Smooth muscle cell (in vitro differentiated cells): ENCODE measurements at regions not wholly inside any gene's neighbourhood (a gene's known extent, or its start where the extent isn't known, plus 50 kb on each side); places are given as distances from the start of the nearest gene placed in this dataset.

Experiments used
- DNase-seq: peaks from one replicate; lab custom pipeline; 2025; ENCODE audit not compliant: unreplicated experiment; lab: John Stamatoyannopoulos, UW
- H2AFZ ChIP-seq: fragments of 200-600 bp; sonication (generic); 2 replicates; pipeline ENCODE4 v1.6.0; 2016; ENCODE audit warnings: antibody characterized with exemption, low read depth, mild to moderate bottlenecking
- H3F3A ChIP-seq: fragments of 200-600 bp; sonication (generic); 2 replicates; pipeline ENCODE4 v1.6.0; 2017; ENCODE audit warnings: antibody characterized with exemption, low read depth
- H3K27ac ChIP-seq: fragments of 200-600 bp; sonication (generic); 2 replicates; pipeline ENCODE4 v1.5.1; 2016; ENCODE audit warnings: low read depth, mild to moderate bottlenecking
- H3K27me3 ChIP-seq: fragments of 200-600 bp; sonication (generic); 2 replicates; pipeline ENCODE4 v1.6.1; 2016; ENCODE audit warnings: low read depth, mild to moderate bottlenecking
- H3K36me3 ChIP-seq: fragments of 200-600 bp; sonication (generic); 2 replicates; pipeline ENCODE4 v1.5.1; 2016; ENCODE audit warnings: low read depth
- H3K4me1 ChIP-seq: fragments of 200-600 bp; sonication (generic); 2 replicates; pipeline ENCODE4 v1.5.1; 2016; ENCODE audit warnings: low read depth
- H3K4me2 ChIP-seq: fragments of 200-600 bp; sonication (generic); 2 replicates; pipeline ENCODE4 v1.6.0; 2016; ENCODE audit warnings: mild to moderate bottlenecking
- H3K4me3 ChIP-seq: fragments of 200-600 bp; sonication (generic); 2 replicates; pipeline ENCODE4 v1.5.1; 2016; ENCODE audit warnings: mild to moderate bottlenecking
- H3K79me2 ChIP-seq: fragments of 200-600 bp; sonication (generic); 2 replicates; pipeline ENCODE4 v1.6.0; 2016; ENCODE audit warnings: low read depth, mild to moderate bottlenecking
- H3K9ac ChIP-seq: fragments of 200-600 bp; sonication (generic); 2 replicates; pipeline ENCODE4 v1.6.0; 2016; ENCODE audit warnings: low read depth
- H3K9me3 ChIP-seq: fragments of 200-600 bp; sonication (generic); replicated peaks from 2 replicates; pipeline ENCODE4 v1.5.1; 2016; ENCODE audit warnings: low read depth
- H4K20me1 ChIP-seq: fragments of 200-600 bp; sonication (generic); 2 replicates; pipeline ENCODE4 v1.6.0; 2016; ENCODE audit warnings: low read depth
- CTCF ChIP-seq: fragments of 200-600 bp; sonication (generic); IDR thresholded peaks from 2 replicates; pipeline ENCODE4 v1.5.1; 2017; ENCODE audit warnings: borderline replicate concordance, mild to moderate bottlenecking, antibody characterized with exemption; ENCODE audit not compliant: insufficient read depth, poor library complexity, severe bottlenecking
- WGBS: methylation state at CpG from one replicate; pipeline ENCODE4 v1.1.7; 2016; ENCODE audit warnings: low lambda C conversion rate; 5-methylcytosine and 5-hydroxymethylcytosine counted together

- Histone ChIP-seq H3K36me3 (no peaks in the 10 kb centered on the region), H3K4me3 (no peak overlapping the region)
- TF ChIP-seq CTCF = no peak
These were observed 235.6 kb downstream of the DACT1 start for GRCh38 chr14:58873228-58873953.

GRCh38 chr14:58875613-58876012 lies 237.9 kb downstream of the DACT1 start:
- H2AFZ ChIP-seq = no peak overlapping the region
- no peak overlapping the region for H3K9ac ChIP-seq
- H3K4me1 ChIP-seq = no peaks in the 10 kb centered on the region
- no peaks in the 10 kb centered on the region for H3K36me3 ChIP-seq
- no peak overlapping the region for H3K27ac ChIP-seq
- H3K4me3 ChIP-seq = no peak overlapping the region
- H3F3A ChIP-seq = no peaks in the 10 kb centered on the region
- H4K20me1 ChIP-seq = no peaks in the 10 kb centered on the region
- DNase-seq = no peak
- H3K79me2 ChIP-seq = no peaks in the 10 kb centered on the region
- H3K9me3 ChIP-seq = no peaks in the 10 kb centered on the region
- TF ChIP-seq CTCF = no peak
- whole genome bisulfite sequencing = 26% methylated on average over 1 of the region's 1 CpG
- H3K27me3 ChIP-seq = no peaks in the 10 kb centered on the region
- H3K4me2 ChIP-seq = no peak overlapping the region

More at GRCh38 chr14:58873228-58873953, 235.6 kb downstream of the DACT1 start:
- Histone ChIP-seq H3K4me2 (no peak overlapping the region), H3K4me1 (no peaks in the 10 kb centered on the region), H3K9ac (no peak overlapping the region), H3F3A (no peaks in the 10 kb centered on the region), H3K27ac (no peak overlapping the region), H3K9me3 (no peaks in the 10 kb centered on the region), H3K79me2 (no peaks in the 10 kb centered on the region), H3K27me3 (no peaks in the 10 kb centered on the region), H2AFZ (no peak overlapping the region), H4K20me1 (no peaks in the 10 kb centered on the region)
- DNase-seq = no peak
- WGBS = 79% methylated on average over 5 of the region's 5 CpGs

GRCh38 chr14:58876608-58877007 lies 238.8 kb downstream of the DACT1 start:
- H3K9me3 ChIP-seq = no peaks in the 10 kb centered on the region
- H3K4me3 ChIP-seq = no peak overlapping the region
- no peak for DNase-seq
- no peaks in the 10 kb centered on the region for H3F3A ChIP-seq
- H3K4me2 ChIP-seq = no peak overlapping the region
- H3K27me3 ChIP-seq = no peaks in the 10 kb centered on the region
- no peak overlapping the region for H2AFZ ChIP-seq
- TF ChIP-seq CTCF = no peak
- H3K27ac ChIP-seq = no peak overlapping the region
- no peaks in the 10 kb centered on the region for H3K36me3 ChIP-seq
- H3K9ac ChIP-seq = no peak overlapping the region
- no peaks in the 10 kb centered on the region for H3K79me2 ChIP-seq
- no peaks in the 10 kb centered on the region for H4K20me1 ChIP-seq
- H3K4me1 ChIP-seq = no peaks in the 10 kb centered on the region
